ENCODE measurements at regions not wholly inside any gene's neighbourhood (a gene's known extent, or its start where the extent isn't known, plus 50 kb on each side); places are given as distances from the start of the nearest gene placed in this dataset.

GRCh38 chr20:48197066-48197465, 411.8 kb upstream of the SULF2 start:
- DNase-seq (ENCODE audit: low spot score) (no peak), FAIRE-seq (no peak), ATAC-seq (no peak)
- no peaks in the 10 kb centered on the region for H3K9me3 ChIP-seq (ENCODE audit: low read length)
- WGBS (ENCODE audit: low lambda C conversion rate), result 61% methylated on average over 11 of the region's 14 CpGs
- intact Hi-C loops (cut with micrococcal nuclease; ENCODE audit: unreplicated experiment), result no loop called here
- no peak overlapping the region for H2AFZ ChIP-seq (ENCODE audit: low read length)
- no peak overlapping the region for H3K9ac ChIP-seq (ENCODE audit: insufficient read depth, low read depth, low read length)
- H3K4me3 ChIP-seq (replicated peaks in 1 of 3; ENCODE audit: insufficient read depth in 1 of 3, low read depth in 2 of 3, low read length in 3 of 3), result no peak overlapping the region
- CTCF ChIA-PET (ENCODE audit: low intra/inter-chr PET ratio, low total read pairs), result no interaction called here
- in situ Hi-C loops (cut with HindIII; ENCODE audit: extremely low pct_ligation_motif_present, low pct_unique_long_range_greater_than_20kb), result no loop called here
- TF ChIP-seq ZNF205 (CRISPR knock-in tag; IDR thresholded peaks at IDR 0.05) (no peak), PTBP1 (IDR thresholded peaks at IDR 0.05; ENCODE audit: low read depth, low read length, poor library complexity, severe bottlenecking) (no peak), ZNF484 (CRISPR knock-in tag; IDR thresholded peaks at IDR 0.05; ENCODE audit: borderline replicate concordance, low read depth) (no peak), ZNF317 (CRISPR knock-in tag; IDR thresholded peaks at IDR 0.05) (no peak), SIN3B (IDR thresholded peaks at IDR 0.05; ENCODE audit: low read length) (no peak)
- no peak overlapping the region for H3K4me2 ChIP-seq (ENCODE audit: low read depth, low read length)
- H3K4me1 ChIP-seq (ENCODE audit: insufficient read depth, low read length), result no peaks in the 10 kb centered on the region
- H3K36me3 ChIP-seq (replicated peaks in 1 of 2; ENCODE audit: control insufficient read depth in 1 of 2, insufficient read depth in 2 of 2, low read length in 2 of 2), result no peaks in the 10 kb centered on the region
- no TSS peak for BruUV-seq (replicated peaks)
- no peak overlapping the region for H3K27ac ChIP-seq (ENCODE audit: extremely low read length, insufficient read depth, low read length)
- H4K20me1 ChIP-seq (ENCODE audit: insufficient read depth, low read length), result no peaks in the 10 kb centered on the region
- POLR2A ChIA-PET, result no interaction called here
- H3K27me3 ChIP-seq (ENCODE audit: control insufficient read depth in 1 of 2, insufficient read depth in 2 of 2, low read length in 2 of 2), result peaks cover 0 to 4% of the 10 kb centered on the region in 2 experiments; a peak in 2 of 5 replicates
- no peaks in the 10 kb centered on the region for H3K79me2 ChIP-seq (ENCODE audit: insufficient read depth, low read length)

- no peaks in the 10 kb centered on the region for H3K36me3 ChIP-seq (replicated peaks in 1 of 2; ENCODE audit: control insufficient read depth in 1 of 2, insufficient read depth in 2 of 2, low read length in 2 of 2)
- no peak for FAIRE-seq
- no peak overlapping the region for H3K27ac ChIP-seq (ENCODE audit: extremely low read length, insufficient read depth, low read length)
- no peaks in the 10 kb centered on the region for H3K79me2 ChIP-seq (ENCODE audit: insufficient read depth, low read length)
- H3K4me2 ChIP-seq (ENCODE audit: low read depth, low read length), result no peak overlapping the region
- 25% methylated on average over 8 of the region's 10 CpGs for WGBS (ENCODE audit: low lambda C conversion rate)
- peaks cover 3% of the 10 kb centered on the region for H3K4me1 ChIP-seq (ENCODE audit: insufficient read depth, low read length)
- H4K20me1 ChIP-seq (ENCODE audit: insufficient read depth, low read length), result no peaks in the 10 kb centered on the region
- BruUV-seq (replicated peaks), result no TSS peak
- peaks cover 0 to under 1% of the 10 kb centered on the region in 2 experiments; a peak in 2 of 5 replicates for H3K27me3 ChIP-seq (ENCODE audit: control insufficient read depth in 1 of 2, insufficient read depth in 2 of 2, low read length in 2 of 2)
- ChIA-PET CTCF (ENCODE audit: low intra/inter-chr PET ratio, low total read pairs) (no interaction called here), POLR2A (no interaction called here)
- H3K9me3 ChIP-seq (ENCODE audit: low read length), result no peaks in the 10 kb centered on the region
- no peak overlapping the region for H3K9ac ChIP-seq (ENCODE audit: insufficient read depth, low read depth, low read length)
- H2AFZ ChIP-seq (ENCODE audit: low read length), result no peak overlapping the region
- TF ChIP-seq ZKSCAN5 (CRISPR knock-in tag; IDR thresholded peaks at IDR 0.05) (no peak), ZNF841 (CRISPR knock-in tag; IDR thresholded peaks at IDR 0.05; ENCODE audit: borderline replicate concordance) (no peak), ZNF383 (CRISPR knock-in tag; IDR thresholded peaks at IDR 0.05; ENCODE audit: borderline replicate concordance) (no peak), RFX5 (IDR thresholded peaks at IDR 0.05; ENCODE audit: low read depth, low read length) (no peak), ZNF784 (CRISPR knock-in tag; IDR thresholded peaks at IDR 0.05; ENCODE audit: borderline replicate concordance) (no peak), FOXA1 (IDR thresholded peaks at IDR 0.05) (no peak), FOXA1 (CRISPR knock-in tag; IDR thresholded peaks at IDR 0.05) (no peak), ZNF572 (CRISPR knock-in tag; IDR thresholded peaks at IDR 0.05) (no peak), NFIB (CRISPR knock-in tag; IDR thresholded peaks at IDR 0.05; ENCODE audit: borderline replicate concordance) (no peak), ZNF317 (CRISPR knock-in tag; IDR thresholded peaks at IDR 0.05) (no peak), ZNF343 (CRISPR knock-in tag; IDR thresholded peaks at IDR 0.05) (no peak)
- in situ Hi-C loops (cut with HindIII; ENCODE audit: extremely low pct_ligation_motif_present, low pct_unique_long_range_greater_than_20kb), result no loop called here
- ATAC-seq, result no peak
- no peak for DNase-seq (ENCODE audit: low spot score)
- H3K4me3 ChIP-seq (replicated peaks in 1 of 3; ENCODE audit: insufficient read depth in 1 of 3, low read depth in 2 of 3, low read length in 3 of 3), result no peak overlapping the region
- intact Hi-C loops (cut with micrococcal nuclease; ENCODE audit: unreplicated experiment), result no loop called here
Measured at GRCh38 chr20:48196486-48196885, 411.2 kb upstream of the SULF2 start.
